Left hindlimb (tissue), 1 donor: ENCODE measurements at regions not wholly inside any gene's neighbourhood (a gene's known extent, or its start where the extent isn't known, plus 50 kb on each side); places are given as distances from the start of the nearest gene placed in this dataset.

ENCODE experiments used
- DNase-seq: peaks from one replicate; pipeline ENCODE4 v3.0.0-alpha.2; 2018

DNA sequence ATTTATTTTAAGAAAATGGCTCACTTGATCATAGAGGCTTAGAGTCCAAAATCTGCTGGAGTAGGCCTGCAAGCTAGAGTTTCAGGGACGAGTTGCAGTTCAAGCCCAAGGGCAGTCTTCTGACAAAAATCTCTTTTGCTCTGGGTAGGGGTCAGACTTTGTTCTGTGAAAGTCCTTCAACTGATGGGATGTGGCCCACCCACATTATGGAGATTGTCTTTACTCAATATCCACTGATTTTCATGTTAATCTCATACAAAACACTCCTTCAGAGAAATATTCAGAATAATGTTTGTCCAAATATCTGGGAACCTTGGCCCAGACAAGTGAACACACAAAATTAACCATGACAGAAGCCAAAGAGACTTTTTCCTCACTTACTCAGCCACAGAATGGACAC, 98.6 kb upstream of the RSPO3 start:
- DNase-seq, result no peak

DNA sequence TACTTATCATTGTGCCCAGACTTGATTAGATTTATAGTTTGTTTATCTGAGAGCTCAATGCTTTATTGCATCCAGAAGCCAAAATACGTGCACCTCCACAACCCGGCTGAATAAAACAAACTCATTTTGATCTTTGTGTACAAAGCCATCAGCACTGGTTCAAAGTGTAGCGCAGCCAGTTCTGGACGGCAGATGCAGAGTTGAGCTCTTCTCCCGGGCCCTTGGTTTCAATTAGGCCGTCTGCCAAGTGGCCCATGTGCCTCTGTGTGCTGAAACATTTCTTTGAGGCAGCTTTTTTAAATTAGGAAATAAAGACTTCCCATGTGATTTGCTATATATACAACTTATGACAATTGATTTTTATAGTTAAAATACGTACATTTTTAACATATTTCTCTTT, 96.2 kb upstream of the RSPO3 start:
- peak; percentile 43 for DNase-seq

DNA sequence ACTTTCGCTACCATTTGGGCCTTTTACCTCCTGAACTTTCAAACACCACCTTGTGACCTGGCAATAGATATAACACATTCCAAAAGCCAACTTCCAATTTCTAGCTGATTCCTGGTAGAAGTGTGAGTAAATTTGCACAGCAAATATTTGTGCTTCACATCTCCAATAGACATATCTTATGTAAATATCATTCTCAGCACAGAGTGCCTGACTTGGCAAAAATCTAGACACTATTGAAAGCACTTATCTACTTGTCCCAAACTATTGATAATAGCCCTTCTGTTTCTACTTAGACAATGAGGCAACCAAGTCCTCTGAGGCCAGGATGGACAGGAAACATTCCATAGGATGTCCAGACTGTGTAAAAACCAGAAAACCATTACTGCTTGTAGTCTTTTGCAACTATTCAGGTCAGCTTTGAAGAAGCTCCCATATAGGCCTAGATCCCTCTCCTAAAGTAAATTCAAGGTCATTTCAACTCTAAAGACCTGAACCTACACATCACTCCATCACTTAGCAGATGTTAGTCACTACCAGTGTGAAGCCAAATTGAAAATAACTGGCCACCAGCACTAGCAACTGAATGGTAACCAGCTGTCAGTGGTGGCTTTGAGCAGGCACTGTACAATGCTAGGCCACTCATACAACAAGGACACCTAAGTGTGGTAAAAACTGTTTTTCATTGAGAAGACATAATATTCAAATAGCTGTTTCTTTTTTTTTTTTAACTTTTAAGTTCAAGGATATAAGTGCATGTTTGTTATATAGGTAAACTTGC, 95.3 kb upstream of the RSPO3 start:
- no peak for DNase-seq

DNA sequence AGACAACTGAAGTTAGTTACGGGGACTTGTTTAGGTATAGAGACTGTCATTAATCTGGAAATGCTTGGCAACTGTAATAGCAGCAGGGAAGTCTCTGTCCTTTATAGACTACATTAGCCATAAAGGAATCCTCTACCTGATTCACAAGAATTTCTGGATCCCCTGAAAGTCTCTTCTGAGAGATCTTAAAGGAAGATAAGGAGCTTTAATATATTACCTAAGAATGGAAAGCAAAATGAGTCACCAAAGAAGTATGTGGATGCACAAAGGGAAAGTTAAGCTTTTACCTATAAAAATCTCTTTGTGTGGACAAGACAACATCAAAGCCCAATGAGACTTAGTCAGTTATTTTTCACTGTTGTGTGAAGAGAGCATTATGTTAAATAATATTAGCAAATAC, 92.2 kb upstream of the RSPO3 start:
- no peak for DNase-seq

- DNase-seq, result no peak
Measured at GRCh38 chr6:127030111-127030510, 88.4 kb upstream of the RSPO3 start.

DNA sequence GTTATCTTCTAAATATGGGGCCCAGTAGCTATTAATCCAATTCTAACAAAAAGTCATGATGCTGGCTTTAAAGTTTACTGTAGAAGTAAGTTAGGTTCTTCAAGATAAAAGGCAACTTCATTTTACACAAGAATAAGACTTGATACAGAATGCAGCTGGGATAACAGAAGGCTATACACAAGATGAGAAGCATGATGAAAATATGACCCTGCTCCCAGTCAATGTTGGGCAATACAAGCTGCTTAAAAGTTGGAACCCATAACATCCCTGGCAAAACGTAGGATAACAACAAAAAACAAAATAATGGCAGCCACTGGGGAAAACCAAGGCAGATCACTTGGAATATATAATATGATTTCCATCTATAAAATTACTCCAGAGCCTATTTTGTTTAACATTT, 87.6 kb upstream of the RSPO3 start:
- DNase-seq, result no peak

DNA sequence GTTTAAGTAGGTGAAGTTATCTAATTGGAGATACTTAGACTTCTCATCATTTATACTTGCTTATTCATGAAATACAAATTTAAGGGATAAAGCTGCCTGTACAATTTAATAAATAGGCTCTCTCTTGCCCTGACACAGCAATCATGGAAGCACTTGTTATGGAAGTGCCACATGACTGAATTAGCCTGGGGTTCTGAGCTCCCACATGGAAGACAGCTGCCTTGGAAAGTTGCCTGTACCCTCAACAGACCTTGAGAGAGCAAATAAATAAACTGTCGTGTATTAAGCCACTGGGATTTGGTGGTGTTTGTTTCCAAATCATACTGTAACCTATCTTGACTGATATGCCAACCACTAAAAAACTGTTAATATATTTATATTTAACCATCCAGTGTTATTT, 87.0 kb upstream of the RSPO3 start:
- DNase-seq, result no peak

DNA sequence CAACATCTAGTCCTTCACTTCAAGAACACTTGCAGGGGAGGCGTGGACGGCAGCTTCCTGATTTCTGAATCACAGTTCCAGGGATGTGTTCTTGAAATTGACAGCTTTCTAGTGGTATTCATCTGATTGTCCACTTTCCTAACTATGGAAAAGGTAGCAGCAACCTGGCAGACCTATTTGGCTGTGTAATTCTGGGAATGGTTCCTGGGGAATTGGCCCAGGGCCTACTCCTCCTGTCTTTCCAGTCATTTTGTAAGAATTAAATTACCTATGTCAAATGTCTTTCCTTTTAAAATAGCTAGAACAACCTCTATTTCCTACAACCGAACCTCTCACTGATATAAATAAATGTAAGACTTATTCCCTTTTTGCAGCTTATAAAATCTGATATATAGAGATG, 85.5 kb upstream of the RSPO3 start:
- DNase-seq, result no peak

DNA sequence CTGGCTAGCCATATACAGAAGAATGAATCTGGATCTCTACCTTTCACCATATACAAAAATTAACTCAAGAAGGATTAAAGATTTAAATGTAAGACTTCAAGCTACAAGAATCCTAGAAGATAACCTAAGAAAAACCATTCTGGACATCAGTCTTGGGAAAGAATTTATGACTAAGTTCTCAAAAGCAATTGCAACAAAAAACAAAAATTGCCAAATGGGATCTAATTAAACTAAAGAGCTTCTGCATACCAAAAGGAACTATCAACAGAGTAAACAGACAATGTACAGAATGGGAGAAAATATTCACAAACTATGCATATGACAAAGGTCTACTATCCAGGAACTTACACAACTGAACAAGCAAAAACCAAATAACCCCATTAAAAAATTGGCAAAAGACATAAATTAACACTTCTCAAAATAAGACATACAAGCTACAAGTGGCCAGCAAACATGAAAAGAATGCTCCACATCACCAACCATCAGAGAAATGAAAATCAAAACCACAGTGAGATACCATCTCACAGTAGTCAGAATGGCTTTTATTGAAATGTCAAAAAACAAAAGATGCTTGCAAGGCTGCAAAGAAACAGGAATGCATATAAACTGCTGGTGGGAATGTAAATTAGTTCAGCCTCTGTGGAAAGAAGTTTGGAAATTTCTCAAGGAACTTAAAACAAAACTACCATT, 66.8 kb upstream of the RSPO3 start:
- no peak for DNase-seq

GRCh38 chr6:127053032-127053874, 65.2 kb upstream of the RSPO3 start:
- DNase-seq, result no peak

- no peak for DNase-seq
Measured at GRCh38 chr6:127053875-127054235, 64.6 kb upstream of the RSPO3 start.

DNA sequence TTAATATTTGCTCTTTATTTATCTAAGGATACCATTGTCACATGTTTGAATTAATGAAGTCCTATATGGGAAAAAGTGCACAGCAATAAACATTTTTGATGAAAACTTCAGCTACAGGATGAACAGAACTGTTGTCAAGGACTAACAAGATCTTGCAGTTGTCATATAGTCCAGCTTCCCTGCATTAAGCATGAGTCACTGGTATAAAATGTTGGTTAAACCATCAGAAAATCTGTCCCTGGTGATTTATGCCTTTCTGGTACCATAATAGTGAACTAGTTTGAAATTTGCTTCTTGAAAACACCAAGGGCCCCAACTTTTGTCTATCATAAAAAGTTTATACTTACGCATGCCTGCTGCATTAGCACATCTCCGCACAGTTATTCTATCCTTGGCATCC, 60.4 kb upstream of the RSPO3 start:
- no peak for DNase-seq

- no peak for DNase-seq
Measured at GRCh38 chr6:127058936-127059335, 59.5 kb upstream of the RSPO3 start.
